GM10266 (cell line): ENCODE measurements at regions not wholly inside any gene's neighbourhood (a gene's known extent, or its start where the extent isn't known, plus 50 kb on each side); places are given as distances from the start of the nearest gene placed in this dataset.

Source experiments
- DNase-seq: peaks from one replicate; pipeline ENCODE4 v3.0.0; 2012; ENCODE audit errors: extremely low spot score
- CTCF ChIP-seq: IDR thresholded peaks from 2 replicates; pipeline ENCODE4 v1.5.1; 2012; ENCODE audit warnings: mild to moderate bottlenecking, low read depth; ENCODE audit not compliant: control insufficient read depth, insufficient read depth; ENCODE audit errors: missing control alignments

- TF ChIP-seq CTCF: no peak
These were observed 219.1 kb upstream of the MKI67 start for GRCh38 chr10:128345353-128345752.

DNA sequence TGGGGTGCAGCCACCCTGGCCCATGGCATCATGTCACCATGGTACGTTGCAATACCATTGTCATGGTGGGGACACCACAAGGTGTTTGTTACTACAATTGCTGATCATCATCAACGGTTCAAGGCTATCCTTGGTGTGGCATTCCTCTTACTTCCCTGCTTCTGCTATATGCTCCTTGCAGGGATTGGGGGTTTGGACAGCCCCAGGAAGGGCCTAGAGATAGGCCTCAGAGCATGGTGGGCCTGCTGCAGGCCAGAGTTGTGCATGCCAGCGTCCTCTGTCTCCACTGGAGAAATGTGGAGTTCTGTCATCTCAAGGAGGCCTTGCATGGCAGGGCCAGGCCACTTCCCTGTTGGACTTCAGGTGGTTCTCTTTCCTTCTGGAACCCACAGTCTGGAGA is 234.6 kb upstream of the MKI67 start:
- no peak for TF ChIP-seq CTCF
- no peak for DNase-seq

More at GRCh38 chr10:128345353-128345752, 219.1 kb upstream of the MKI67 start:
- no peak for DNase-seq

DNA sequence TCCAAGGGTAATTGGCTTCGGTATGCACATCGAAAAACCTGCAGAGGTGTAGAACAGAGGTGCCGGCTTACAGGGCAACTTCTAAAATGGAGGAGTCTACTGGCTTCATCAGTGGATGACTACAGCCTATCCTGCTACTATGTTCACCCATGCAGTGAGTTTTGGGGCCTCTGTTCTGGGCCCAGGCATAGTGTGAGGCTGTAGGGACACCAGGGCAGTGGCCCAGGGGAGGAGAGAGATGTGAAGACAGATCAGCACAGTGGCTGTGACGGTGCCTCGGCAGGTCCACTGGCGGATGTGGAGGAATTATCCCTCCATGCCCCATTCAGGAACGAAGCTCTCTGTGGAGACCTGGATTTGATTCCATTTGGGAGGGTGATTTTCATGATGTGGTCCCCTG is 235.3 kb upstream of the MKI67 start:
- no peak for DNase-seq
- no peak for TF ChIP-seq CTCF

DNA sequence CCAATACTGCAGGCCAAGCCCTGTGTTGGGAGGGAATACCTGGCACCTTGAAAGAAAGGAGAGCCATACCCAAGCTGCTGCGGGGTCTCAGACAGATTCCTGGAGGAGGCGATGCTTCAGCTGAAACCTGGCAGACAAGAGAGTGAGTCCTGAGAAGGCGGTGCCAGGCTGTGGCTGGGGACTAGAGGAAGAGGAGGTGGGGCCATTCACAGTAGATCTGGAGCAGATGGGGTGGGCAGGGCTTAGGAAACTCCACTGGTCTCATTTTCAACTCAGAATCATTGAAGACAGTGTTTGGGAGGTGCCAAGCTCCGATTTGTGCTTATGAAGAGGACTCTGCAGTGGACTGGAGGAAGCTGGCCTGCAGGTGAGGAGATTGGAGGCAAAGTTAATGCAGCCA is 236.3 kb upstream of the MKI67 start:
- no peak for TF ChIP-seq CTCF
- DNase-seq: no peak

DNA sequence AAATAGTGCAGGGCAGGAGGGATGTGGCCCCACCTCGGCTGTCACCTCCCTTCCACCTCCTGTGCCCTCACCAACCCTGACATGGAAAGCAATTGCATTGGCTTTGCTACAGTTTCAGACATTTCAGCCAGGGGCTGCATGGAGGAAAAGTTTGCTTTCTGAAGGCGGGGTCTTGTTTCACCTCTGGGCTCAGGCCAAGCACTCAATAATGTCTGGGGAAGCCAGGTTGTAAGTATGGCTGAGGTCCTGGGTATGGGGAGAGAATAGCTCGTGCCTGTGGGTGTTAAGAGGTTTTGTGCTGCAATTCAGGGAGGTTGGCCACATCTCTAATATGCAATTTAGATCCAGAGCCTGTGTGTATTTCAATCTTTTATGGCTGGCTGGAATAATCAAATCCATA is 238.4 kb upstream of the MKI67 start:
- DNase-seq: no peak
- TF ChIP-seq CTCF: no peak

DNA sequence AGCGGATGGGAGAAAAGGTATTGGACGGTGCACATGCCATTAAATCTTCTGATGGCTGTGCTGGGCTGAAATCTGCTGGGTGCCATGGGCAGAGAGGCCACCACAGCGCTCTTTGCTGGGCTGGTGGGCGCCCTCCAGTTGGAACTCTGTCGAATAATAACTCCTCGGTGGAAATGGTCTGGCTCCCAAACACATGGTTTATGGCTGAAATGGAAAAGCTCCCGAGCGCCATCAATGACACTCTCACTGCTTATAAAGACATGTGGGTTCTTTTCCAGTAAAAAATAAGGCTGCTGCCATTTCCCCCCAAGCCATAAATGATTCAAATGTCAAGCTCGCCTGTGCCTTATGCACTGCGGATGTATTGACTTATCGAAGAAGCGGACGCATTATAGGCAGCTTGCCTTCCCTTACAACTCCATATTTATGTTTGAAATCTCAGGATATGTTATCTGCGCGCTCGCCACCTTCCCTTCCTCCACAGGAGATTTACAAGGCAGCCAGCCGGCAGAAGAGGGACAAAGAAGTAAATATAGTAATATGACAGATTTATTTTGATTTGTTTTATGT is 239.0 kb upstream of the MKI67 start:
- TF ChIP-seq CTCF: no peak
- DNase-seq: no peak

- no peak for DNase-seq
- TF ChIP-seq CTCF: no peak
These were observed 241.6 kb upstream of the MKI67 start for GRCh38 chr10:128367807-128368206.
